Suppressor macrophage treated with lipopolysaccharide for 1 hour (primary cell): ENCODE measurements at regions not wholly inside any gene's neighbourhood (a gene's known extent, or its start where the extent isn't known, plus 50 kb on each side); places are given as distances from the start of the nearest gene placed in this dataset.
"Not testable (repeated sequence)": the region's sequence is repeated elsewhere in the genome, so short reads cannot be mapped to it uniquely, and the experiment has no call there.

Experiments used
- DNase-seq, 3 donors: peaks; one replicate each; pipeline ENCODE4 v3.0.0-alpha.2; 2020 to 2022

- no peak for DNase-seq
Observed at GRCh38 chr6:55955684-55956083, 80.3 kb upstream of the BMP5 start.

GRCh38 chr6:55954436-55954835 is 79.0 kb upstream of the BMP5 start:
- no peak for DNase-seq

- DNase-seq = no peak
Observed at GRCh38 chr6:55953335-55953734, 77.9 kb upstream of the BMP5 start.

GRCh38 chr6:55950071-55950814 is 74.9 kb upstream of the BMP5 start:
- DNase-seq = no peak

- no peak for DNase-seq
Observed at GRCh38 chr6:55943329-55943728, 67.9 kb upstream of the BMP5 start.

- no peak for DNase-seq
Observed at GRCh38 chr6:55941702-55942101, 66.3 kb upstream of the BMP5 start.

GRCh38 chr6:55937951-55938690 is 62.7 kb upstream of the BMP5 start:
- DNase-seq = no peak

- peak in 1 of 3 donors; percentile 8 for DNase-seq
Observed at GRCh38 chr6:55937261-55937947, 62.0 kb upstream of the BMP5 start.

GRCh38 chr6:55931101-55931500 is 55.7 kb upstream of the BMP5 start:
- DNase-seq = no peak

- not testable (repeated sequence) for DNase-seq
Observed at GRCh38 chr6:55927713-55928112, 52.3 kb upstream of the BMP5 start.

- peak in 1 of 3 donors; percentile 1 for DNase-seq
Observed at GRCh38 chr6:55925292-55925691, 49.9 kb upstream of the BMP5 start.
